H9 (cell line): ENCODE measurements at regions not wholly inside any gene's neighbourhood (a gene's known extent, or its start where the extent isn't known, plus 50 kb on each side); places are given as distances from the start of the nearest gene placed in this dataset.

ENCODE experiments used
- DNase-seq: peaks from one replicate; pipeline ENCODE4 v3.0.0-alpha.2; 2017
- H2AFZ ChIP-seq: one replicate; pipeline ENCODE4 v1.6.1; 2013; ENCODE audit warnings: mild to moderate bottlenecking, low read length, control low read depth, moderate library complexity
- H2AK5ac ChIP-seq: 2 replicates; pipeline ENCODE4 v1.6.1; 2013; ENCODE audit warnings: low read length, control low read depth, mixed read lengths; ENCODE audit not compliant: insufficient read length
- H2BK120ac ChIP-seq: one replicate; pipeline ENCODE4 v1.6.1; 2013; ENCODE audit warnings: low read depth, mild to moderate bottlenecking, low read length, control low read depth, inconsistent platforms; ENCODE audit not compliant: poor library complexity, severe bottlenecking
- H2BK12ac ChIP-seq: 2 replicates; pipeline ENCODE4 v1.6.1; 2013; ENCODE audit warnings: low read length, control low read depth, mixed read lengths, low read depth; ENCODE audit not compliant: insufficient read length
- H2BK15ac ChIP-seq: 2 replicates; pipeline ENCODE4 v1.6.1; 2013; ENCODE audit warnings: low read depth, low read length, control low read depth
- H2BK20ac ChIP-seq: one replicate; pipeline ENCODE4 v1.6.1; 2013; ENCODE audit warnings: low read depth, mild to moderate bottlenecking, low read length, control low read depth, inconsistent platforms; ENCODE audit not compliant: poor library complexity, severe bottlenecking
- H2BK5ac ChIP-seq: 2 replicates; pipeline ENCODE4 v1.6.1; 2013; ENCODE audit warnings: low read length, control low read depth, mixed read lengths; ENCODE audit not compliant: insufficient read length
- H3K14ac ChIP-seq: 2 replicates; pipeline ENCODE4 v1.6.1; 2013; ENCODE audit warnings: low read length, control low read depth; ENCODE audit not compliant: insufficient read depth
- H3K18ac ChIP-seq: 2 replicates; pipeline ENCODE4 v1.6.1; 2013; ENCODE audit warnings: low read depth, mild to moderate bottlenecking, mixed read lengths, low read length, control low read depth; ENCODE audit not compliant: insufficient read length
- H3K23ac ChIP-seq: 2 replicates; pipeline ENCODE4 v1.6.1; 2013; ENCODE audit warnings: low read length, control low read depth, mixed read lengths, low read depth; ENCODE audit not compliant: insufficient read length
- H3K23me2 ChIP-seq: 2 replicates; pipeline ENCODE4 v1.6.1; 2013; ENCODE audit warnings: low read depth, mild to moderate bottlenecking, mixed read lengths, low read length, control low read depth; ENCODE audit not compliant: insufficient read length, poor library complexity, severe bottlenecking
- H3K27ac ChIP-seq: 2 replicates; pipeline ENCODE4 v1.5.1; 2013; ENCODE audit warnings: low read length, control low read depth, mixed read lengths, low read depth; ENCODE audit not compliant: insufficient read length
- H3K27me3 ChIP-seq: 2 replicates; pipeline ENCODE4 v1.6.1; 2013; ENCODE audit warnings: low read length, control low read depth, inconsistent platforms; ENCODE audit not compliant: insufficient read depth
- H3K4ac ChIP-seq: 2 replicates; pipeline ENCODE4 v1.6.1; 2013; ENCODE audit warnings: low read depth, mild to moderate bottlenecking, control low read depth, inconsistent platforms, low read length, moderate library complexity
- H3K4me1 ChIP-seq: 2 replicates; pipeline ENCODE4 v1.6.1; 2013; ENCODE audit warnings: low read length, control low read depth, inconsistent platforms; ENCODE audit not compliant: insufficient read depth
- H3K4me2 ChIP-seq: 2 replicates; pipeline ENCODE4 v1.6.1; 2013; ENCODE audit warnings: low read length, control low read depth, mixed read lengths; ENCODE audit not compliant: insufficient read length, insufficient read depth
- H3K56ac ChIP-seq: 2 replicates; pipeline ENCODE4 v1.6.1; 2013; ENCODE audit warnings: low read depth, mild to moderate bottlenecking, mixed read lengths, low read length, control low read depth; ENCODE audit not compliant: insufficient read length
- H3K79me1 ChIP-seq: 2 replicates; pipeline ENCODE4 v1.6.1; 2013; ENCODE audit warnings: low read depth, mild to moderate bottlenecking, moderate library complexity, low read length, control low read depth, inconsistent platforms; ENCODE audit not compliant: insufficient read depth, poor library complexity, severe bottlenecking
- H3K79me2 ChIP-seq: 2 replicates; pipeline ENCODE4 v1.6.1; 2013; ENCODE audit warnings: low read length, control low read depth, inconsistent platforms; ENCODE audit not compliant: insufficient read depth
- H3K9ac ChIP-seq: 2 replicates; pipeline ENCODE4 v1.6.1; 2013; ENCODE audit warnings: low read length, control low read depth, mixed read lengths; ENCODE audit not compliant: insufficient read length; ENCODE audit errors: extremely low read depth
- H3K9me3 ChIP-seq: one replicate; pipeline ENCODE4 v1.6.1; 2013; ENCODE audit warnings: low read depth, low read length, inconsistent platforms; ENCODE audit not compliant: control insufficient read depth
- H3T11ph ChIP-seq: one replicate; pipeline ENCODE4 v1.6.1; 2013; ENCODE audit warnings: mild to moderate bottlenecking, low read length, control low read depth, inconsistent platforms
- H4K20me1 ChIP-seq: one replicate; pipeline ENCODE4 v1.6.1; 2013; ENCODE audit not compliant: control insufficient read depth, insufficient read length, insufficient read depth
- H4K5ac ChIP-seq: 2 replicates; pipeline ENCODE4 v1.6.1; 2013; ENCODE audit warnings: low read depth, mild to moderate bottlenecking, mixed read lengths, low read length, control low read depth; ENCODE audit not compliant: insufficient read length
- H4K8ac ChIP-seq: replicated peaks from 2 replicates; pipeline ENCODE4 v1.6.1; 2013; ENCODE audit warnings: low read length, control low read depth, mixed read lengths, low read depth; ENCODE audit not compliant: insufficient read length
- H4K91ac ChIP-seq: 2 replicates; pipeline ENCODE4 v1.6.1; 2013; ENCODE audit warnings: low read depth, mild to moderate bottlenecking, moderate library complexity, mixed read lengths, low read length, control low read depth; ENCODE audit not compliant: insufficient read length
- H3K27ac Mint-ChIP-seq, 3 experiments: 2 replicates in 2 of 3; 3 replicates in 1 of 3; pipeline ENCODE4 v1.8.0; 2020 to 2021; ENCODE audit warnings: mixed read lengths in 3 of 3, mild to moderate bottlenecking in 1 of 3, moderate library complexity in 1 of 3
- H3K27me3 Mint-ChIP-seq: 2 replicates; pipeline ENCODE4 v1.8.0; 2021; ENCODE audit warnings: low read depth, mild to moderate bottlenecking, moderate library complexity, mixed read lengths
- H3K36me3 Mint-ChIP-seq, 3 experiments: 2 replicates in 2 of 3; 3 replicates in 1 of 3; pipeline ENCODE4 v1.8.0; 2020 to 2021; ENCODE audit warnings: low read depth in 3 of 3, mixed read lengths in 3 of 3; ENCODE audit not compliant: insufficient read depth in 1 of 3
- H3K4me1 Mint-ChIP-seq, 2 experiments: 2 replicates each; pipeline ENCODE4 v1.8.0; 2020; ENCODE audit warnings: mixed read lengths in 2 of 2
- H3K4me3 Mint-ChIP-seq, 2 experiments: 2 replicates in 1 of 2; 3 replicates in 1 of 2; pipeline ENCODE4 v1.8.0; 2020 to 2021; ENCODE audit warnings: mild to moderate bottlenecking in 2 of 2, mixed read lengths in 2 of 2, moderate library complexity in 1 of 2
- H3K9me3 Mint-ChIP-seq, 2 experiments: 2 replicates in 1 of 2; 3 replicates in 1 of 2; pipeline ENCODE4 v1.8.0; 2020; ENCODE audit warnings: mild to moderate bottlenecking in 2 of 2, mixed read lengths in 2 of 2, moderate library complexity in 1 of 2
- CTCF ChIP-seq: fragments of 200-600 bp; sonication (generic); conservative IDR thresholded peaks from 3 replicates; pipeline ENCODE4 v1.8.0; 2021; ENCODE audit warnings: antibody characterized with exemption, mild to moderate bottlenecking
- WGBS: extraction: QIAGEN DNeasy Blood & Tissue Kit; methylation state at CpG from one replicate; pipeline ENCODE4 v1.1.7; 2013; ENCODE audit warnings: missing lambda C conversion rate, low lambda C conversion rate, mixed read lengths; ENCODE audit not compliant: insufficient read length; ENCODE audit errors: extremely low coverage; 5-methylcytosine and 5-hydroxymethylcytosine counted together

GRCh38 chr12:19804737-19805136, 365.4 kb downstream of the AEBP2 start:
- H3K9me3 ChIP-seq, result no peaks in the 10 kb centered on the region
- Mint-ChIP-seq H3K9me3 (peaks cover 7% of the 10 kb centered on the region in 2 experiments; a peak in 2 of 5 replicates), H3K27me3 (no peaks in the 10 kb centered on the region), H3K4me1 (peaks cover 2 to 5% of the 10 kb centered on the region in 2 experiments; a peak in 3 of 4 replicates), H3K4me3 (no peak overlapping the region), H3K36me3 (peaks cover 0 to 10% (median 0%) of the 10 kb centered on the region in 3 experiments; a peak in 1 of 7 replicates), H3K27ac (no peak overlapping the region)
- H4K8ac ChIP-seq, result no peak overlapping the region
- no peaks in the 10 kb centered on the region for H3K79me2 ChIP-seq
- no peak overlapping the region for H4K5ac ChIP-seq
- H2BK20ac ChIP-seq, result no peak overlapping the region
- no peak overlapping the region for H3K27ac ChIP-seq
- no peak overlapping the region for H2AFZ ChIP-seq
- H3K18ac ChIP-seq, result no peak overlapping the region
- no peak overlapping the region for H2BK5ac ChIP-seq
- no peak overlapping the region for H3K9ac ChIP-seq
- no peak overlapping the region for H2AK5ac ChIP-seq
- H2BK15ac ChIP-seq, result no peak overlapping the region
- no peak for TF ChIP-seq CTCF
- H3K23me2 ChIP-seq, result no peaks in the 10 kb centered on the region
- DNase-seq, result no peak
- H2BK12ac ChIP-seq, result no peak overlapping the region
- no peak overlapping the region for H3K23ac ChIP-seq
- WGBS, result no CpG with 5 or more reads among the region's 1 CpG
- no peak overlapping the region for H3K4ac ChIP-seq
- no peaks in the 10 kb centered on the region for H3K4me1 ChIP-seq
- H4K91ac ChIP-seq, result no peak overlapping the region
- H3T11ph ChIP-seq, result no peak overlapping the region
- H3K56ac ChIP-seq, result no peak overlapping the region
- H3K79me1 ChIP-seq, result no peaks in the 10 kb centered on the region
- H4K20me1 ChIP-seq, result no peaks in the 10 kb centered on the region
- H3K27me3 ChIP-seq, result no peaks in the 10 kb centered on the region
- no peak overlapping the region for H3K14ac ChIP-seq
- no peak overlapping the region for H3K4me2 ChIP-seq
- H2BK120ac ChIP-seq, result no peak overlapping the region
